ENCODE measurements at regions not wholly inside any gene's neighbourhood (a gene's known extent, or its start where the extent isn't known, plus 50 kb on each side); places are given as distances from the start of the nearest gene placed in this dataset.

- TF ChIP-seq CTCF (IDR thresholded peaks at IDR 0.05) (no peak), POLR2A (IDR thresholded peaks at IDR 0.05) (no peak)
Measured at GRCh38 chr11:106540001-106540400, 462.5 kb downstream of the AASDHPPT start.

All from adrenal gland (tissue), 5 donors.